ENCODE measurements at regions not wholly inside any gene's neighbourhood (a gene's known extent, or its start where the extent isn't known, plus 50 kb on each side); places are given as distances from the start of the nearest gene placed in this dataset.
"Not testable (repeated sequence)": the region's sequence is repeated elsewhere in the genome, so short reads cannot be mapped to it uniquely, and the experiment has no call there.

GRCh38 chr14:85156319-85156718 lies 373.6 kb upstream of the FLRT2 start:
- no peak for DNase-seq

DNA sequence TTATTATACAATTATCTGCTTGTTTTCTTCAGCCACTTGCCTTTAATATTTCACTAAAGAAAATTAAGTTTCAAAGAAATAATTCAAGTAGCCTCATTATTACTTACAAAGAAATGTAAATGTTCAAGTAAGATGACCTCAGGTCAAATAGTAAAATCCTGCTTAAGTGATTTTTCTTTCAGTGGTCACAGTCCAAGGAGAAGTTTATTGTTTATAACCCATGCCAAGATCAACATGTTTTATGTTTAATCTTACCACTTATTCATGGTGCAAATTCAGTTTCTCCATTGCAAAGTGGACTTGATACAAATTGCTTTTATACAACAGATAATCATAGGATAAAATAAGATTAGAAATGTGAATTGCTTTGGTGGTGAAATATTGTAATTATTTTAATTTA lies 370.2 kb upstream of the FLRT2 start:
- no peak for DNase-seq

GRCh38 chr14:85165094-85165493 lies 364.9 kb upstream of the FLRT2 start:
- DNase-seq = no peak

- no peak for DNase-seq
Observed at GRCh38 chr14:85169381-85169780, 360.6 kb upstream of the FLRT2 start.

GRCh38 chr14:85172290-85172689 lies 357.7 kb upstream of the FLRT2 start:
- DNase-seq = no peak

DNA sequence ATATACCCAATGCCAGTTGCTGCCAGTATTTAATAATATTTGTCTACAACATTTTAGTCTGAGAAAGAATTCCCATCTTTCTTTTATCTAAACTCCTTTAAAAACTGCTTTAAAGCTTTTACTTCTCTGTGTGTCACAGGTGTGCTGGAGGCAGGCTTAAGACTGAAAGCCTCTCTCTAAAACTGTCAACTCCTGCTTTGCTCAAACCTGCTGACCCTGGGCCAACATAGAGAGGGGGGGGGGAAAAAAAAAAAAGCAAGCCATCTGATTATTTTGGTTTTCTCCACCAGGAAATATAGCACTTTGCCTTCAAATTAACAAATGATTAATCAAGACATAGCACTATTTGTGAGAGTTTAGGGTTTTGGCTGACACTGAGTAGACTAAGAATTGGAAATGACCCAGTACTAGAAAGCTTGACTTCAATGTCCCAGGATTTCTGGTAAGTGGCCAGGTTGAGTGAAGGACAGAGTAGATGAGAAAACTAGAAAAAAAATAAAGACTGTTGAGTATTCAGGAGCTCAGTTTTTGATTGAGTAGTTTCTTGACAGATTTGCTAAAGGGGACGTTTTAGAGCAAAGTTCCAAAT lies 357.0 kb upstream of the FLRT2 start:
- no peak for DNase-seq

GRCh38 chr14:85175556-85175955 lies 354.4 kb upstream of the FLRT2 start:
- no peak for DNase-seq

- no peak for DNase-seq
Observed at GRCh38 chr14:85178864-85179263, 351.1 kb upstream of the FLRT2 start.

DNA sequence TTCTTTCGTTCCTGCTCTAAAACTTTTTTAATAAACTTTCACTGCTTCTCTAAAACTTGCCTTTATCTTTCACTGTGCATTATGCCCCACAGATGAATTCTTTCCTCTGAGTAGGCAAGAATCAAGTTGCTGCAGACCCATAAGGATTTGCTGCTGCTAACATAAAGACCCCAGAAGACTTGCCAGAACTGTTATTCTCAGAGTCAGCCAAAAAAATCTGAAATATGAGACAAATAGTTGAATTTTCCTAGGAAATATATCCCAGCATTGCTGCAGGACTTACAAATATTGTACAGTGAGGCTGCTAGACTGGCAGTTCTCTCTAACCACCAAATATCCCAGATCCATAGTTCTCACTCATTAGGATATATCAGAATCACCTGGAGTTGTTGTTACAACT lies 349.1 kb upstream of the FLRT2 start:
- DNase-seq = no peak

DNA sequence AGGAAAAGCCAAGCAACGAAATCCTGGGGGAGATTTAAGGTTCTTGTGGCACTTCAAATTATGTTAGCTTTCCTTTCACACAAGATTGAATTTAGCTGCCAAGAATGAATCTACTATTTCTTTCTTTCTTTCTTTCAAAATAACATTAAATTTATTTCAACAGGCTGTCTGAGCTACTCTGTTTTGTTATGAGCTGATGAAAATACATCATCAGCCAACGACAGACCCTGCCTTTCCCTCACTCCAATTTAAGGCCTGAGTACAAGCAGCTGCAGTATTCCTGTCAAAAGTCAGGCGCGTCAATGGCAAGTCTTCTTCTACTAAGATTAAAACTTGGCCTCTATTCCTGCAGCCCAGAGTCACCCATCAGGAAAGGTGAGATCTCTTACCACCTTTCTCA lies 347.7 kb upstream of the FLRT2 start:
- no peak for DNase-seq

DNA sequence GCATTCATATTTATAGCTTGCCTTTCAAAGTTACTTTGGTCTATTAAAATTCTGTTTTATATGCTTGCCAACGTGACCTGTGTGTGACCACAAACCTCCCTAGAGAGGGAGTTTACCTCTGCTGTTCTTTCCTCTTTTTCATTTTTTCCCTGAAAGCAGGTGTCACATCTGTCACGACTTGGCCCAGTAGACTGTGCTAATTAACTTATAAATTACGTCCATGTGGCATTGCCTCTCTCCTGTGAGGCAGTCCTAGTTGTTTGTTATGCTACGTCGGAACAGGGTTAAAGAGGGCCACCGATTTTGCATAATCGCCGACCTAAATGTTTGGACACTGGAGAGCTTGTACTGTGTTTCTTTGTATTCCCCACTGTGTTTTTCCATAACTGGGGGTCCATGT lies 343.9 kb upstream of the FLRT2 start:
- no peak for DNase-seq

- DNase-seq = no peak
Observed at GRCh38 chr14:85187521-85187920, 342.4 kb upstream of the FLRT2 start.

- DNase-seq = no peak
Observed at GRCh38 chr14:85188836-85189235, 341.1 kb upstream of the FLRT2 start.

DNA sequence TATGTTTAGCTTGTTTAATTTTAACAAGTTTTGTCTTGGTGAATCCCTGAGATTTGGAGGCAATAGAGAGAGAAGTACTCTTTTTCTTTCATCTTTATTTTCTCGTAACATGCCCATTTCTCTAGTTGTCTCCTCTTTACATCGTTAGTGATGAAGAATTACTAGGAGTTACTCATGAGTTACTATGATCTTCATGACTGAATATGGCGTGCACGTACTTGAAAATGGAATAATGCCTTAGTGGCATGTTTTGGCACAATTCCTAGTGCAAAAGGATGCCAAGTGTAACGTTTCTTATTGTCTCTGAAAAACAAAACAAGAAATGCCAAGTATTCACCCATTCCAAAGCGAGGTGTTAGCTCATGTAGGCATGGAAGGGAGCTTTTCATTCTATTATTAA lies 340.7 kb upstream of the FLRT2 start:
- DNase-seq = not testable (repeated sequence)

GRCh38 chr14:85190251-85190650 lies 339.7 kb upstream of the FLRT2 start:
- DNase-seq = no peak

DNA sequence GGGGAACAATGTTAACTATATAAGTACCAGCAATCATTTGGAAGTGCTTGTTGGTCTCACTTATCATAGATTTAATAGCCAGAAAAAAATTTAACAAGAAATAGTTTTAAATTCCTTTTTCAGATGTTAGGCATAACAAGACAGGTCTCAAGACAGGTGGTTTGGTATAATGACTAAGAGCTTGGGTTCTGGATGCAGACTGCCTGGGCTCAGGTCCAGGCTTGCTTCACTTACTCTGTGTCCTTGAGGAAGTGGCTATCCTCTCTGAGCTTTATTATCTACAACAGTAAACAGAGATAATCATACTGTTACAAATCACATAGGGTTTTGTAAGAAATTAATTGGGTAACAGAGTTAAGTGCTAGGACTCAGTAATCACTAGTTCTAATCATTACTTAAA lies 338.0 kb upstream of the FLRT2 start:
- DNase-seq = no peak

- DNase-seq = peak; percentile 5
Observed at GRCh38 chr14:85195872-85196477, 334.0 kb upstream of the FLRT2 start.

GRCh38 chr14:85198001-85198400 lies 331.9 kb upstream of the FLRT2 start:
- no peak for DNase-seq

GRCh38 chr14:85205875-85206274 lies 324.1 kb upstream of the FLRT2 start:
- DNase-seq = no peak

GRCh38 chr14:85214471-85214870 lies 315.5 kb upstream of the FLRT2 start:
- DNase-seq = no peak

DNA sequence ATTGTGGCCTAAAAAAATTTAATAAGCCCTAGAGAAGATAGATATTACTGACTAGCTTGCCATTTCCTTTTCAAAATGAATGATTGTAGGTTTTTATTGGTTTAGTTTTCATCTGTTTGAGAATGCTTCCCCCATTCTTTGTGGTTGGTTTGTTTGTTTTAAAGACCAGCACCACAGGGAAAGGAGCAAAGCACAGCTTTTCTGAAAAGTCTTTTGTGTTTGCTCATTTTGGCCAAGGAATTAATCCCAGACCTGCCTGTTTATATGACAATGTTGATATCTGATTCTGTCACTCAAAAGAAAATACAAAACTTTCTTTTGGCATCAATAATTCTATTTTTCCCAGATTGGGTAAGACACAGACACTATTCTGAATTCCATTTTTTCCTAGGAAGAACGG lies 312.5 kb upstream of the FLRT2 start:
- no peak for DNase-seq

DNA sequence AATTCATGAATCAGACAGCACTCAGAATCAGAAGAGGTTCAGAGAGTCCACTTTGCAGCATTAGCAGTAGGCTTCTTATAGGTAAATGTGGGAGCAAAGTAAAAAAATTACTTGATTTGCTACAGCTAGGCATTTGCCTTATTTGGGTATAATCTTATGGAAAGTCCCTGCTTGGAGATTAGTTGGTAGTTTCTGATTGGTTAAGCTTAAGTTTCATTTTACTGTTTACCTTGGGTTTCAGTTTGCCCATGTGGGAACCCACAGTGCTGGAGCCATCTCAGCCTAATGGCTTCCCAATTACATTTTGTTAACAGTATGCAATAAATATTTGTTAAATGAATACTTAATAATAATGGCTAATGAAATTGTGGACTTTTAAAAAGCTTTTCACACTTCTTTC lies 311.0 kb upstream of the FLRT2 start:
- no peak for DNase-seq

DNA sequence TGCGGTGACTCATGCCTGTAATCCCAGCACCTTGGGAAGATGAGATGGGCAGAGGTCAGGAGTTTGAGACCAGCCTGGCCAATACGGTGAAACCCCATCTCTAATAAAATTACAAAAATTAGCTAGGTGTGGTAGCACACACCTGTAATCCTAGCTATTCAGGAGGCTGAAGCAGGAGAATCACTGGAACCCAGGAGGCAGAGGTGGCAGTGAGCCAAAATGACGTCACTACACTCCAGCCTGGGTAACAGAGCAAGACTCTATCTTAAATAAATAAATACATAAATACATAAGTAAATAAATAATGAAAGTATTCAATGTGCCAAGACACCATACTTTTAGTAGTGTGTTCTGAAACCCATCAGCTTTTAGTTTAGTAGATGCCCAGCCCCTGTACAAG lies 308.1 kb upstream of the FLRT2 start:
- no peak for DNase-seq

GRCh38 chr14:85222341-85222740 lies 307.6 kb upstream of the FLRT2 start:
- DNase-seq = no peak

GRCh38 chr14:85223667-85224066 lies 306.3 kb upstream of the FLRT2 start:
- no peak for DNase-seq
